GM10266 (cell line): ENCODE measurements at regions not wholly inside any gene's neighbourhood (a gene's known extent, or its start where the extent isn't known, plus 50 kb on each side); places are given as distances from the start of the nearest gene placed in this dataset.

Experiments
- DNase-seq: peaks from one replicate; pipeline ENCODE4 v3.0.0; 2012; ENCODE audit errors: extremely low spot score
- TF ChIP-seq, protein P1 (sequence below): IDR thresholded peaks from 2 replicates; pipeline ENCODE4 v1.5.1; 2012; ENCODE audit warnings: mild to moderate bottlenecking, low read depth; ENCODE audit not compliant: control insufficient read depth, insufficient read depth; ENCODE audit errors: missing control alignments

DNA sequence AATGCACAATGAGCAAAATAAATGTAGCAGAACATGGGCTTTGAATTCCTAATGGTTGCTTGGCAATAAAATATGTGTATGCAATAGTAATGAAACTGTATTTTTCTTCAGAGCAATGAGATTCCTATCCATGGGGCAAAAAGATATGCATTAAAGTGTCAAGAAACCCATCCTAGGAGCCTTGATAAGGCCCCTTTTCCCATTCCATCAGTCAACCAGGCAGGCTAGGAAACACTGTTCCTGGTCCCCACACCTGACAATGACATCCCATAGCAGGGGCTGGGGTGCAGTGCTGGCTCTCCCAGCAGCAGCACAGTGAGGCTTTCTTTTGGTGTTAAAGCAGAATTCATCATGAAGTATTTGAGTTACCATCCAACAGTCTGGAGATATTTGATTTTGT lies 113.3 kb upstream of the AGTR1 start:
- TF ChIP-seq, protein P1, sequence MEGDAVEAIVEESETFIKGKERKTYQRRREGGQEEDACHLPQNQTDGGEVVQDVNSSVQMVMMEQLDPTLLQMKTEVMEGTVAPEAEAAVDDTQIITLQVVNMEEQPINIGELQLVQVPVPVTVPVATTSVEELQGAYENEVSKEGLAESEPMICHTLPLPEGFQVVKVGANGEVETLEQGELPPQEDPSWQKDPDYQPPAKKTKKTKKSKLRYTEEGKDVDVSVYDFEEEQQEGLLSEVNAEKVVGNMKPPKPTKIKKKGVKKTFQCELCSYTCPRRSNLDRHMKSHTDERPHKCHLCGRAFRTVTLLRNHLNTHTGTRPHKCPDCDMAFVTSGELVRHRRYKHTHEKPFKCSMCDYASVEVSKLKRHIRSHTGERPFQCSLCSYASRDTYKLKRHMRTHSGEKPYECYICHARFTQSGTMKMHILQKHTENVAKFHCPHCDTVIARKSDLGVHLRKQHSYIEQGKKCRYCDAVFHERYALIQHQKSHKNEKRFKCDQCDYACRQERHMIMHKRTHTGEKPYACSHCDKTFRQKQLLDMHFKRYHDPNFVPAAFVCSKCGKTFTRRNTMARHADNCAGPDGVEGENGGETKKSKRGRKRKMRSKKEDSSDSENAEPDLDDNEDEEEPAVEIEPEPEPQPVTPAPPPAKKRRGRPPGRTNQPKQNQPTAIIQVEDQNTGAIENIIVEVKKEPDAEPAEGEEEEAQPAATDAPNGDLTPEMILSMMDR: no peak
- DNase-seq: no peak

DNA sequence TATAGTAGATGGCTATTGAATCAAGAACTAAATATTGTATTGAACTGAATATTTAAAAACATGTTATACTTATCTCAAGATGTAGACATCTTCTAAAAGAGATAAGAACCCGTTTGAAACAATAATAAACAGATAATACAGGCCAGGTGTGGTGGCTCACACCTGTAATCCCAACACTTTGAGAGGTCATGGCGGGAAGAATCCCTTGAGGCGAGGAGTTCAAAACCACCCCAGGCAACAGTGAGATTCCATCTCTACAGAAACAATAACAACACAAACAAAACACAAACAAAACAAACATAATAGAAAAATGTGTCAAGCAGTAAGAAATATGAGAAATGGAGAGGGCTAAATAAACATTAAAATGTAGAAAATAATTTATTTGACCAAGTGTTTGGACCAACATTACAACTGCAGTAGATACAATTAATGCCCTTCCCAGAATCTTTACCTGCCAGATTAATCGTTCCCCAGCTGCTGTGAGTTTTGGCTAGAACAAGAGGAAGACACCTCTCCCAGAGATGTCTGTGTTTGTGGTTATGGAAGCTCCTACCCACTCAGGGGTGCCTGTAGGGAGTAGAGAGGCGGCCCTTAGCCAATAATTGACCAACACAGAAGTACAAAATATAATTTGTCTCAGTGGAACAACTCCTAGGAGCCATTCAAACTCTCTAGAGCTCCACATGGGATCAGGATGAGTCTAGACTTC lies 111.9 kb upstream of the AGTR1 start:
- TF ChIP-seq, protein P1: no peak
- DNase-seq: no peak

DNA sequence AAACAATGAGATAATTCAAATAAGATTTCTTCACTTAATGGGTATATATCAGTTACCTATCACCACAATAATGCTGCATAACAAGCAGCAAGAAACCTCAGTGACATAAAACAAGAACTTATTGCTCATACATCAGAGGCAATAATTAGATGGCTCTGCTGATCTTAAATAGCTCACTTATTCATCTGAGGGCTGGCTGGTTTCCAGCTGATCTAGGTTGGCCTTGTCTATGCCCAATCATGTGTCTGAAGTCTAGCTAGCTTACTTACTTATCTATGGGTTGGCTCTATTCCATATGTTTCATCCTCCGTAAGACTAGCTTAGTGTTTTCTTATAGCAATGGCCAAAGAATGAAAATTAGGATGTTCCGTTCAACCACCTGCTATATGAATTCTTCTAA lies 109.4 kb upstream of the AGTR1 start:
- no peak for DNase-seq
- TF ChIP-seq, protein P1: no peak

DNA sequence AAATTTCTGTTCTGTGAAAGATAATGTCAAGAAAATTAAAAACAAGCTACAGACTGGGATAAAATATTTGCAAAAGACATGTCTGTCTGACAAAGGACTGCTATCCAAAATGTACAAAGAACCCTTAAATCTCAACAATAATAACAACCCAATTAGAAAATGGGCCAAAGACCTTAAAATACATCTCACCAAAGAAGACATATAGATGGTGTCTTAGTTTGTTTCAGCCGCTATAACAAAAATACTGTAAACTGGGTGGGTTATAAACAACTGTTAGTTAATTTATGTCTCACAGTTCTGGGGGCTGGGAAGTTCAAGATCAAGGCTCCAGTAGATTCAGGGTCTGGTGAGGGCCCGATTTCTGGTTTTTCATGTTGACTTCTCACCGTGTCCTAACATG lies 106.2 kb upstream of the AGTR1 start:
- TF ChIP-seq, protein P1: no peak

DNA sequence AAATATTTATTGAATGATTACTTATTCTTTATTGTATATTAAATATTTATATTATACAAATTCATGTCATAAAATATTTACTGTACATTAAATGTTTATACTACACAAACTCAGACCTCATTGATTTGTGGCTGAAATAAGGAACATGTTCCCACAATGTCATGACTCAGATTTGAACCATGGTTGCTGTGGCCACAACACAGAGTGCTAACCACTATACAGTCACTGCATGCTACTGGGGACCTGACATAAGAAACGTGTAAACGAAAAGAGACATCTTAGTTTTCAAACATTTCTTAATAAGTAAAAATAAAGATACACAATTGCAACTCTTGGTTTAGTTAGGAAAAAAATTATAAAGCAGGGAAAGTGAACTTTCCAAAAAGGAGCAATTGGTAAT lies 99.1 kb upstream of the AGTR1 start:
- DNase-seq: no peak
- TF ChIP-seq, protein P1: no peak

More for the DNA sequence above, 106.2 kb upstream of the AGTR1 start:
- no peak for DNase-seq

DNA sequence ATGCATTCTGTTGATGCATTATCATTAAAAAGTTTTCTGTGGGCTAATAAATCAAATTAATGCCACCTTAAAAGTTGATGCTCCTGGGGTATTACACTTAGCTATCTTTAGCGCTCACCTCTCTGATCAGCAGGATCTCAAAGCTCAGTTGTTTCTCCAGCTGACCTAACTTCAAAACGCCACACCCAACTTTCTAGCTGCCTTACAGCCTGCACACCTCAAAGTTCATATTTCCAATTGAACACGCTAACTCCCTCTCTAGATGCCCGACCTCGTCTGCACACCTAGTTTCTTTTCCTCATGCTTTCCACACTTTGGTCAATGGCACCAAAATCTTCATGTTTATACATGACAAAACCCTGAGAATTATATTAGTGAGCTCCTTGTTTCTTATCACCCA lies 98.2 kb upstream of the AGTR1 start:
- DNase-seq: no peak
- TF ChIP-seq, protein P1: no peak

DNA sequence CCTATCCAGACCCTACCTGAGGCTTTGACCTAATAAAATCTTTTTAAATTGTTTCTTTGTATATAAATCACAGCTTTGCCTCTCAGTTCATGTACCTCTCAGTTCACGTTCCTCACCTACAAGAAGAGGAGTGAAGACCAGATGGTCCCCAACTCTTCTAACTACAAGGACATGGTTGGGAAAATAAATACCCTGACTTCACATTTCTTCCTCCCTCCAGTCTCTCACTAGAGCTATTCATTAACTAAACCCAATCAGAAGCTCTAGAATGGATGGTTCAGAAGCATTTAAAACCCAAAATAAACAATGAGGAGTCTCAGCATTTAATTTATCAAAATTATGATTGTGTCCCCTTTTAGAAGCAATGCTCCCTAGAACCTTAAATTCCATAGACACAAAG lies 97.3 kb upstream of the AGTR1 start:
- no peak for DNase-seq
- TF ChIP-seq, protein P1: no peak
